ENCODE measurements at regions not wholly inside any gene's neighbourhood (a gene's known extent, or its start where the extent isn't known, plus 50 kb on each side); places are given as distances from the start of the nearest gene placed in this dataset.
A peak's percentile ranks its signal among the peaks of the same experiment; 100 is the strongest.

- TF ChIP-seq ZBTB7A (IDR thresholded peaks at IDR 0.05; ENCODE audit: low read depth) (no peak), REST (IDR thresholded peaks at IDR 0.05; ENCODE audit: low read depth) (no peak), RAD21 (IDR thresholded peaks at IDR 0.05; ENCODE audit: low read depth) (no peak), TCF12 (IDR thresholded peaks at IDR 0.05; ENCODE audit: low read depth) (no peak), TAF1 (IDR thresholded peaks at IDR 0.05; ENCODE audit: low read depth) (no peak), TEAD4 (IDR thresholded peaks at IDR 0.05) (no peak), EP300 (IDR thresholded peaks at IDR 0.05; ENCODE audit: borderline replicate concordance) (no peak), EGR1 (IDR thresholded peaks at IDR 0.05) (no peak), NFIC (IDR thresholded peaks at IDR 0.05) (no peak), USF1 (IDR thresholded peaks at IDR 0.05) (no peak)
Measured at GRCh38 chr1:79375352-79375751, 368.8 kb upstream of the ADGRL4 start.

DNA sequence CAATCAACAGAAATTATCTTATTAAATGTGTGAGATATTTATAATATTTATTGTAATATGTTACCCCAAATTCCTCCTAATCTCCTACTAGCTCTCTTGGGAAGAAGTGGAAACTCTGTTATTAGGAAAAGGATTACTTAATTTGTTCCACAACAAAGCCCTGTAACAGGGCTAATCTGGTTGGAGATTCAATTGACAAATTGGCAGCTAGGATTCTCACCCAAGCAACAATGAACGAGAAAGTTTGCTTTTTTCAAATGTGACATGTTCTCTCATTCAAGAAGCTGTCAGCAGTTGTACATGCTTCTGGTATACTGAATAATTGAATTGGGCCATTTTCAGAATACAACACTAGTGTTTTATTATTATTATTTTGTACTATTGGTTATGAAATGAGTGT is 367.9 kb upstream of the ADGRL4 start:
- TF ChIP-seq RAD21 (IDR thresholded peaks at IDR 0.05; ENCODE audit: low read depth) (no peak), FOXM1 (IDR thresholded peaks at IDR 0.05; ENCODE audit: borderline replicate concordance, low read depth) (no peak), REST (IDR thresholded peaks at IDR 0.05; ENCODE audit: low read depth) (no peak), CEBPB (IDR thresholded peaks at IDR 0.05) (no peak), TCF12 (IDR thresholded peaks at IDR 0.05; ENCODE audit: low read depth) (no peak), ZBTB7A (IDR thresholded peaks at IDR 0.05; ENCODE audit: low read depth) (no peak), EP300 (IDR thresholded peaks at IDR 0.05; ENCODE audit: borderline replicate concordance) (no peak), CREB1 (IDR thresholded peaks at IDR 0.05; ENCODE audit: low read depth) (no peak), USF1 (IDR thresholded peaks at IDR 0.05) (no peak), TAF1 (IDR thresholded peaks at IDR 0.05; ENCODE audit: low read depth) (no peak), NFIC (IDR thresholded peaks at IDR 0.05) (no peak), EGR1 (IDR thresholded peaks at IDR 0.05) (no peak), TEAD4 (IDR thresholded peaks at IDR 0.05) (no peak), YY1 (IDR thresholded peaks at IDR 0.05; ENCODE audit: low read depth) (no peak)
- TF ChIP-seq, protein P1, sequence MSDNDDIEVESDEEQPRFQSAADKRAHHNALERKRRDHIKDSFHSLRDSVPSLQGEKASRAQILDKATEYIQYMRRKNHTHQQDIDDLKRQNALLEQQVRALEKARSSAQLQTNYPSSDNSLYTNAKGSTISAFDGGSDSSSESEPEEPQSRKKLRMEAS (IDR thresholded peaks at IDR 0.05), result no peak

DNA sequence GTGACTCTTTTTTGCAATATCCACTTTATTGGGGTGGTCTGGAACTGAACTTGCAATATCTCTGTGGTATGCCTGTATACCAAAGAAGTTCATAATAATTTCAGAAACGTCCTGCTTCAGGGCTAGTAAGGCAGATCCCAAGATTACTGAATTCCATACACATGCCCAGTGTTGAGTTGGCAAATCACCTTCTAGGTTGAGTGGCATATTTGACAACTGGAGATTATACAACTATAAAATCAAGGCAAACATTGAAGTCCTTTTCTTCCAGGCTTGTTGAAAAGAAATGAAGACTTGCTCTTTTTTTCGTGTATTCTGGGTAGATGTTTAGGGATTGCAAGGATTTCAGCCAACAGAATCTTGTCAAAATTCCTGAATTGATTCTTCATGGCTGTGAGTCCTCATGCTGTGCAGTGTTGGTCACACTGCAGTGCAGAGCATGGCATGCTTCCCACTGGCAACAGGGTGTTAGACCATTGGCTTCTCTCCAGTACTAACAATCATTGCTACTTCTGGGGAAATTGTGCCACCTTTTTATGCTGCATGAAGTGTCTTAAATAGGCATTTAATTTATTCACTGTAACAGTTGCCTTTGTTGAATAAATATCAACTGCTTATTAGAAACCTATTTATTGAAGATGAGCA is 367.1 kb upstream of the ADGRL4 start:
- TF ChIP-seq USF1 (IDR thresholded peaks at IDR 0.05) (no peak), YY1 (IDR thresholded peaks at IDR 0.05; ENCODE audit: low read depth) (no peak), TEAD4 (IDR thresholded peaks at IDR 0.05) (peak; percentile 17; the same call in 1 of the 2 replicates), FOXM1 (IDR thresholded peaks at IDR 0.05; ENCODE audit: borderline replicate concordance, low read depth) (no peak), ZBTB7A (IDR thresholded peaks at IDR 0.05; ENCODE audit: low read depth) (no peak), NFIC (IDR thresholded peaks at IDR 0.05) (peak; percentile 73), CEBPB (IDR thresholded peaks at IDR 0.05) (no peak)
- TF ChIP-seq, protein P1 (IDR thresholded peaks at IDR 0.05), result peak; percentile 72

DNA sequence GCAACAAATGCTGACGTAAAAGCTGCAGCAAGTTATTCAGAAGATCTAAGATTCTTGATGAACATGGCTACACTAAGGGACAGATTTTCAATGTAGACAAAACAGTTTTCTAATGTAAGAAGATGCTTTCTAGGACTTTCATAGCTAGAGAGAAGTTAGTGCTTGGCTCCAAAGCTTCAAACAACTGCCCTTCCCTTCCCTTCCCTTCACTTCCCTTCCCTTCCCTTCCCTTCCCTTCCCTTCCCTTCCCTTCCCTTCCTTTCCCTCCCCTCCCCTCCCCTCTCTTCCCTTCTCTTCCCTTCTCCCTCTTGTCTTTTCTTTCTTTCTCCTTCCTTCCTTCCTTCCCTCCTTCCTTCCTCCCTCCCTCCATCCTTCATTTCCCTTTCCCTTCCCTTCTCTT is 365.3 kb upstream of the ADGRL4 start:
- TF ChIP-seq FOXM1 (IDR thresholded peaks at IDR 0.05; ENCODE audit: borderline replicate concordance, low read depth) (no peak), TEAD4 (IDR thresholded peaks at IDR 0.05) (no peak), YY1 (IDR thresholded peaks at IDR 0.05; ENCODE audit: low read depth) (no peak), REST (IDR thresholded peaks at IDR 0.05; ENCODE audit: low read depth) (no peak), RAD21 (IDR thresholded peaks at IDR 0.05; ENCODE audit: low read depth) (no peak), TCF12 (IDR thresholded peaks at IDR 0.05; ENCODE audit: low read depth) (no peak), USF1 (IDR thresholded peaks at IDR 0.05) (no peak), EP300 (IDR thresholded peaks at IDR 0.05; ENCODE audit: borderline replicate concordance) (no peak), CREB1 (IDR thresholded peaks at IDR 0.05; ENCODE audit: low read depth) (no peak), ZBTB7A (IDR thresholded peaks at IDR 0.05; ENCODE audit: low read depth) (no peak), NFIC (IDR thresholded peaks at IDR 0.05) (no peak), CEBPB (IDR thresholded peaks at IDR 0.05) (no peak), EGR1 (IDR thresholded peaks at IDR 0.05) (no peak)
- TF ChIP-seq, protein P1 (IDR thresholded peaks at IDR 0.05), result no peak
